ENCODE measurements at regions not wholly inside any gene's neighbourhood (a gene's known extent, or its start where the extent isn't known, plus 50 kb on each side); places are given as distances from the start of the nearest gene placed in this dataset.
A peak's percentile ranks its signal among the peaks of the same experiment; 100 is the strongest.

- H3K4me3 Mint-ChIP-seq, result no peak overlapping the region
- peaks cover 9% of the 10 kb centered on the region for H3K4me1 Mint-ChIP-seq
- H3K9me3 Mint-ChIP-seq, result peaks cover 3% of the 10 kb centered on the region
- DNase-seq (ENCODE audit: low read depth, low spot score), result no peak
- TF ChIP-seq CTCF (conservative IDR thresholded peaks at IDR 0.05), result no peak
- H3K36me3 Mint-ChIP-seq (ENCODE audit: low read depth), result no peaks in the 10 kb centered on the region
- no peaks in the 10 kb centered on the region for H3K27me3 Mint-ChIP-seq (ENCODE audit: low read depth)
- H3K27ac Mint-ChIP-seq (ENCODE audit: unreplicated experiment), result no peak overlapping the region
These were observed 111.1 kb upstream of the PLEKHA5 start for GRCh38 chr12:19018302-19018970.

GRCh38 chr12:19021240-19021639 is 108.3 kb upstream of the PLEKHA5 start:
- no peak for TF ChIP-seq CTCF (conservative IDR thresholded peaks at IDR 0.05)

GRCh38 chr12:19021646-19022045 is 107.9 kb upstream of the PLEKHA5 start:
- peaks cover 6% of the 10 kb centered on the region for H3K9me3 Mint-ChIP-seq
- H3K4me1 Mint-ChIP-seq, result peaks cover 21% of the 10 kb centered on the region
- DNase-seq (ENCODE audit: low read depth, low spot score), result no peak
- TF ChIP-seq CTCF (conservative IDR thresholded peaks at IDR 0.05), result no peak
- H3K27ac Mint-ChIP-seq (ENCODE audit: unreplicated experiment), result no peak overlapping the region
- H3K27me3 Mint-ChIP-seq (ENCODE audit: low read depth), result no peaks in the 10 kb centered on the region
- peaks cover 2% of the 10 kb centered on the region for H3K36me3 Mint-ChIP-seq (ENCODE audit: low read depth)
- no peak overlapping the region for H3K4me3 Mint-ChIP-seq

More at GRCh38 chr12:19021240-19021639, 108.3 kb upstream of the PLEKHA5 start:
- no peak overlapping the region for H3K27ac Mint-ChIP-seq (ENCODE audit: unreplicated experiment)
- H3K4me3 Mint-ChIP-seq, result no peak overlapping the region
- DNase-seq (ENCODE audit: low read depth, low spot score), result no peak
- peaks cover 6% of the 10 kb centered on the region for H3K9me3 Mint-ChIP-seq
- peaks cover 2% of the 10 kb centered on the region for H3K36me3 Mint-ChIP-seq (ENCODE audit: low read depth)
- peaks cover 16% of the 10 kb centered on the region for H3K4me1 Mint-ChIP-seq
- H3K27me3 Mint-ChIP-seq (ENCODE audit: low read depth), result no peaks in the 10 kb centered on the region

GRCh38 chr12:19025582-19025981 is 104.0 kb upstream of the PLEKHA5 start:
- peaks cover 2% of the 10 kb centered on the region for H3K36me3 Mint-ChIP-seq (ENCODE audit: low read depth)
- no peaks in the 10 kb centered on the region for H3K27me3 Mint-ChIP-seq (ENCODE audit: low read depth)
- DNase-seq (ENCODE audit: low read depth, low spot score), result no peak
- H3K4me1 Mint-ChIP-seq, result peaks cover 18% of the 10 kb centered on the region
- peaks cover 6% of the 10 kb centered on the region for H3K9me3 Mint-ChIP-seq
- H3K4me3 Mint-ChIP-seq, result no peak overlapping the region
- TF ChIP-seq CTCF (conservative IDR thresholded peaks at IDR 0.05), result no peak
- peak overlapping the region; percentile 67 for H3K27ac Mint-ChIP-seq (ENCODE audit: unreplicated experiment)

- H3K9me3 Mint-ChIP-seq, result peaks cover 9% of the 10 kb centered on the region
- H3K4me3 Mint-ChIP-seq, result no peak overlapping the region
- no peak overlapping the region for H3K27ac Mint-ChIP-seq (ENCODE audit: unreplicated experiment)
- TF ChIP-seq CTCF (conservative IDR thresholded peaks at IDR 0.05), result no peak
- no peak for DNase-seq (ENCODE audit: low read depth, low spot score)
- no peaks in the 10 kb centered on the region for H3K27me3 Mint-ChIP-seq (ENCODE audit: low read depth)
- H3K36me3 Mint-ChIP-seq (ENCODE audit: low read depth), result peaks cover 4% of the 10 kb centered on the region
- peaks cover 18% of the 10 kb centered on the region for H3K4me1 Mint-ChIP-seq
These were observed 103.5 kb upstream of the PLEKHA5 start for GRCh38 chr12:19026034-19026433.

Data from neural crest cell (in vitro differentiated cells).